GM19238 (cell line): ENCODE measurements at regions not wholly inside any gene's neighbourhood (a gene's known extent, or its start where the extent isn't known, plus 50 kb on each side); places are given as distances from the start of the nearest gene placed in this dataset.
"Not testable (repeated sequence)": the region's sequence is repeated elsewhere in the genome, so short reads cannot be mapped to it uniquely, and the experiment has no call there.

Experiments used
- DNase-seq: peaks from one replicate; pipeline ENCODE4 v3.0.0; 2011; ENCODE audit warnings: low spot score; ENCODE audit not compliant: insufficient read length

- DNase-seq: no peak
These were observed 105.3 kb upstream of the C2CD4B start for GRCh38 chr15:62270216-62270921.

GRCh38 chr15:62272290-62272689 is 107.2 kb upstream of the C2CD4B start:
- no peak for DNase-seq

GRCh38 chr15:62275831-62276230 is 110.7 kb upstream of the C2CD4B start:
- no peak for DNase-seq

- DNase-seq: no peak
These were observed 112.8 kb upstream of the C2CD4B start for GRCh38 chr15:62277816-62278394.

GRCh38 chr15:62278534-62278933 is 113.4 kb upstream of the C2CD4B start:
- DNase-seq: no peak

GRCh38 chr15:62279041-62279440 is 114.0 kb upstream of the C2CD4B start:
- DNase-seq: no peak

- DNase-seq: no peak
These were observed 115.5 kb upstream of the C2CD4B start for GRCh38 chr15:62280625-62281024.

- DNase-seq: not testable (repeated sequence)
These were observed 116.7 kb upstream of the C2CD4B start for GRCh38 chr15:62281801-62282200.

- no peak for DNase-seq
These were observed 122.2 kb upstream of the C2CD4B start for GRCh38 chr15:62287066-62287857.

GRCh38 chr15:62288361-62289017 is 123.4 kb upstream of the C2CD4B start:
- DNase-seq: no peak

- no peak for DNase-seq
These were observed 126.2 kb upstream of the C2CD4B start for GRCh38 chr15:62291262-62291661.

- no peak for DNase-seq
These were observed 131.8 kb upstream of the C2CD4B start for GRCh38 chr15:62296756-62297507.

GRCh38 chr15:62297522-62297921 is 132.4 kb upstream of the C2CD4B start:
- DNase-seq: no peak

- no peak for DNase-seq
These were observed 132.8 kb upstream of the C2CD4B start for GRCh38 chr15:62297933-62298332.

GRCh38 chr15:62298811-62299210 is 133.7 kb upstream of the C2CD4B start:
- DNase-seq: no peak

- no peak for DNase-seq
These were observed 134.5 kb upstream of the C2CD4B start for GRCh38 chr15:62299541-62299940.

- no peak for DNase-seq
These were observed 137.0 kb upstream of the C2CD4B start for GRCh38 chr15:62301993-62302675.

- peak; percentile 12 for DNase-seq
These were observed 141.9 kb upstream of the C2CD4B start for GRCh38 chr15:62306851-62307504.

- no peak for DNase-seq
These were observed 142.5 kb upstream of the C2CD4B start for GRCh38 chr15:62307551-62307950.

- DNase-seq: no peak
These were observed 151.5 kb upstream of the C2CD4B start for GRCh38 chr15:62316413-62317060.
